Cardiac muscle cell (in vitro differentiated cells and primary cell): ENCODE measurements at regions not wholly inside any gene's neighbourhood (a gene's known extent, or its start where the extent isn't known, plus 50 kb on each side); places are given as distances from the start of the nearest gene placed in this dataset.

Experiments
- DNase-seq, 2 donors: peaks; one replicate each; pipeline versions ENCODE4 v3.0.0 to v3.0.0-alpha.2; 2010 to 2017; ENCODE audit warnings: low read depth in 1 of 2, low spot score in 1 of 2
- H3K27ac ChIP-seq: fragments of 200-600 bp; sonication (generic); 2 replicates; pipeline ENCODE4 v1.5.1; 2016
- H3K27me3 ChIP-seq: fragments of 200-600 bp; sonication (generic); 2 replicates; pipeline ENCODE4 v1.6.0; 2016; ENCODE audit warnings: control low read depth
- H3K36me3 ChIP-seq: fragments of 200-600 bp; sonication (generic); 2 replicates; pipeline ENCODE4 v1.5.1; 2016; ENCODE audit warnings: control low read depth
- H3K4me1 ChIP-seq: fragments of 200-600 bp; sonication (generic); 2 replicates; pipeline ENCODE4 v1.8.1; 2017; ENCODE audit warnings: low read depth, mild to moderate bottlenecking, mixed run types
- H3K4me3 ChIP-seq: fragments of 200-600 bp; sonication (generic); 2 replicates; pipeline ENCODE4 v1.5.1; 2016; ENCODE audit warnings: mild to moderate bottlenecking
- H3K9me3 ChIP-seq: fragments of 200-600 bp; sonication (generic); 2 replicates; pipeline ENCODE4 v1.5.1; 2017; ENCODE audit warnings: low read depth, mild to moderate bottlenecking, control low read depth
- TF ChIP-seq, protein P1 (sequence below): IDR thresholded peaks from 2 replicates; pipeline ENCODE4 v1.5.1; 2012; ENCODE audit warnings: low read depth, mild to moderate bottlenecking, low read length

GRCh38 chr3:180288816-180289215, 252.1 kb upstream of the PEX5L start:
- no peaks in the 10 kb centered on the region for H3K9me3 ChIP-seq
- H3K36me3 ChIP-seq: no peaks in the 10 kb centered on the region
- H3K27me3 ChIP-seq: no peaks in the 10 kb centered on the region
- TF ChIP-seq, protein P1, sequence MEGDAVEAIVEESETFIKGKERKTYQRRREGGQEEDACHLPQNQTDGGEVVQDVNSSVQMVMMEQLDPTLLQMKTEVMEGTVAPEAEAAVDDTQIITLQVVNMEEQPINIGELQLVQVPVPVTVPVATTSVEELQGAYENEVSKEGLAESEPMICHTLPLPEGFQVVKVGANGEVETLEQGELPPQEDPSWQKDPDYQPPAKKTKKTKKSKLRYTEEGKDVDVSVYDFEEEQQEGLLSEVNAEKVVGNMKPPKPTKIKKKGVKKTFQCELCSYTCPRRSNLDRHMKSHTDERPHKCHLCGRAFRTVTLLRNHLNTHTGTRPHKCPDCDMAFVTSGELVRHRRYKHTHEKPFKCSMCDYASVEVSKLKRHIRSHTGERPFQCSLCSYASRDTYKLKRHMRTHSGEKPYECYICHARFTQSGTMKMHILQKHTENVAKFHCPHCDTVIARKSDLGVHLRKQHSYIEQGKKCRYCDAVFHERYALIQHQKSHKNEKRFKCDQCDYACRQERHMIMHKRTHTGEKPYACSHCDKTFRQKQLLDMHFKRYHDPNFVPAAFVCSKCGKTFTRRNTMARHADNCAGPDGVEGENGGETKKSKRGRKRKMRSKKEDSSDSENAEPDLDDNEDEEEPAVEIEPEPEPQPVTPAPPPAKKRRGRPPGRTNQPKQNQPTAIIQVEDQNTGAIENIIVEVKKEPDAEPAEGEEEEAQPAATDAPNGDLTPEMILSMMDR: no peak
- H3K27ac ChIP-seq: no peak overlapping the region
- no peak overlapping the region for H3K4me3 ChIP-seq
- H3K4me1 ChIP-seq: no peaks in the 10 kb centered on the region
- no peak for DNase-seq

- no peak overlapping the region for H3K27ac ChIP-seq
- H3K27me3 ChIP-seq: no peaks in the 10 kb centered on the region
- TF ChIP-seq, protein P1: no peak
- DNase-seq: no peak
- no peaks in the 10 kb centered on the region for H3K9me3 ChIP-seq
- H3K36me3 ChIP-seq: no peaks in the 10 kb centered on the region
- H3K4me3 ChIP-seq: no peak overlapping the region
- H3K4me1 ChIP-seq: no peaks in the 10 kb centered on the region
These were observed 253.6 kb upstream of the PEX5L start for GRCh38 chr3:180290300-180290699.

DNA sequence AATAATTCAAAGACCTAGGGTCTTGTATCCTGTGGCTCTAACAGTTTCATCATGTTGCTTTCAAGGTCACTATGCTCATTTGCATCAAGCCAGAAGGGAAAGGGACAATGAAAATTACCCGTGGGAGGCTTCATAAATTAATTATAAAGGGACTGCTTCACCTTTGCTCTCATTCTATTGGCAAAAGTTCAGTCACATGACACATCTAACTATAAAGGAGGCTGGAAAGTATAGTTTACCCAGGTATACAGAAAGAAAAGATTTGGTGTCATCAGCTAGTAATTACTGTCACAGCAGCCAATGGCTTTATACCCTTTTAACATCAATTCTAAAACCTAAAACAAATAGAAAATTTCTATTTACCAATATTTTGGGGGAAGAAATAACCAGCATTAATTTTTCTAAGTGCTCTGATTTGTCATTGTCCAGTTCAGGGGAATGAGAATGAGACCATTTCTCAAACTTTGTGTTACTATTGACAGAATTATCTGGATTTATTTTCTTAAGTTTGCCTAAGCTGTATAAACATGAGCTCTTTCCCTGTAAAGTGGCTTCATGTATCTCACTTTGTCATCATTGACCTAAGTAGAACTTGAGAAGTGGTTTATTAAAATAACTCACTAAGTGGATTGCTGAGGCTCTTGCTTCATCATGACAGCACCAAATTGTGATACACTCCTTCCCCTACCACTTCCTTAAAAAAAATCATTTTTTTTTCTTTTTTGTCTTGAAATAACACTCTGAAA, 257.7 kb upstream of the PEX5L start:
- H3K4me1 ChIP-seq: no peaks in the 10 kb centered on the region
- no peaks in the 10 kb centered on the region for H3K27me3 ChIP-seq
- no peak overlapping the region for H3K4me3 ChIP-seq
- H3K27ac ChIP-seq: no peak overlapping the region
- no peaks in the 10 kb centered on the region for H3K36me3 ChIP-seq
- DNase-seq: no peak
- H3K9me3 ChIP-seq: no peaks in the 10 kb centered on the region
- TF ChIP-seq, protein P1: no peak

GRCh38 chr3:180295811-180296210, 259.1 kb upstream of the PEX5L start:
- H3K4me1 ChIP-seq: no peaks in the 10 kb centered on the region
- no peak overlapping the region for H3K4me3 ChIP-seq
- no peak for DNase-seq
- no peak overlapping the region for H3K27ac ChIP-seq
- H3K27me3 ChIP-seq: no peaks in the 10 kb centered on the region
- H3K36me3 ChIP-seq: no peaks in the 10 kb centered on the region
- TF ChIP-seq, protein P1: no peak
- H3K9me3 ChIP-seq: no peaks in the 10 kb centered on the region

DNA sequence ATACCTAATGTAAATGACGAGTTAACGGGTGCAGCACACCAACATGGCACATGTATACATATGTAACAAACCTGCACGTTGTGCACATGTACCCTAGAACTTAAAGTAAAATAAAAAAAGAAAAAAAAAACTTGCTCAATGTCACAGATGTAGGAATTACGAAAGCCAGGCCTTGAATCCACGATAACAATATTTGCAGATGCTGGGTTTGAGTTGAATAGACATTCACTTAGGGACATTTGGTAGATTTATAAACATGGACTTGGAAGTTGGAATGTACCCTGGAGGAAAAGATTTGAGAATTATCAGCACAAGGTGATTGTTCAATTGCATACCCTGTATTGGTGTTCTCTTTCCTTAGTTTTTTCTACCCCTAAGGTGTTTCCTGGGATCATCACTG, 260.2 kb upstream of the PEX5L start:
- no peak for DNase-seq
- TF ChIP-seq, protein P1: no peak
- Histone ChIP-seq H3K27ac (no peak overlapping the region), H3K36me3 (no peaks in the 10 kb centered on the region), H3K4me1 (no peaks in the 10 kb centered on the region), H3K9me3 (no peaks in the 10 kb centered on the region), H3K4me3 (no peak overlapping the region), H3K27me3 (no peaks in the 10 kb centered on the region)
